ENCODE measurements at regions not wholly inside any gene's neighbourhood (a gene's known extent, or its start where the extent isn't known, plus 50 kb on each side); places are given as distances from the start of the nearest gene placed in this dataset.
"Not testable (repeated sequence)": the region's sequence is repeated elsewhere in the genome, so short reads cannot be mapped to it uniquely, and the experiment has no call there.

GRCh38 chr3:67154429-67154828, 156.3 kb downstream of the KBTBD8 start:
- no peak for DNase-seq (ENCODE audit: low spot score)

- no peak for DNase-seq (ENCODE audit: low spot score)
Observed at GRCh38 chr3:67167481-67167880, 169.4 kb downstream of the KBTBD8 start.

DNA sequence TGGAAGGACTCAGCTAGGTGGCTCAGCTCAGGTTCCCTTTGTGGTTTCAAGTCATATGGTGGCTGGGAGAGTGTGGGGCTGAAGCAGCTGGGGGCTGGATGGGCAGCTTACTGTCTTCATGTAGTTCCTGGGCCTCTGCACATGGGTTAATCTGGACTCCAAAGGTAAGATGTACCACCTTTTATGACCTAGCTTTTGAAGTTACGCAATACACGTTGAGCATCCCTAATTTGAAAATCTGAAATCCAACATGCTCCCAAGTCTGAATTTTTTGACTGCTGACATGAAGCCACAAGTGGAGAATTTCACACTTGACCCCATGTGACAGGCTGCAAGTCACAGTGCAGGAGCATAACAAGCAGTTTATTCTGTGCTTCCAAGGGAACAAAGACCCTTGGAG, 173.7 kb downstream of the KBTBD8 start:
- no peak for DNase-seq (ENCODE audit: low spot score)

DNA sequence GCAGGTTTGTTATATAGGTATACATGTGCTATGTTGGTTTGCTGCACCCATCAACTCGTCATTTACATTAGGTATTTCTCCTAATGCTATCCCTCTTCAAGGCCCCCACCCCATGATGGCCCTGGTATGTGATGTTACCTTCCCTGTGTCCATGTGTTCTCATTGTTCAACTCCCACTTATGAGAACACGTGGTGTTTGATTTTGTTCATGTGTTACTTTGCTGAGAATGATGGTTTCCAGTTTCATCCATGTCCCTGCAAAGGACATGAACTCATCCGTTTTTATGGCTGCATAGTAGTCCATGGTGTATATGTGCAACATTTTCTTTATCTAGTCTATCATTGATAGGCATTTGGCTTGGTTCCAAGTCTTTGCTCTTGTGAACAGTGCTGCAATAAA, 175.0 kb downstream of the KBTBD8 start:
- not testable (repeated sequence) for DNase-seq (ENCODE audit: low spot score)

GRCh38 chr3:67176396-67176795, 178.3 kb downstream of the KBTBD8 start:
- DNase-seq (ENCODE audit: low spot score): no peak

- no peak for DNase-seq (ENCODE audit: low spot score)
Observed at GRCh38 chr3:67192466-67192865, 194.4 kb downstream of the KBTBD8 start.

- DNase-seq (ENCODE audit: low spot score): no peak
Observed at GRCh38 chr3:67196677-67197076, 198.6 kb downstream of the KBTBD8 start.

DNA sequence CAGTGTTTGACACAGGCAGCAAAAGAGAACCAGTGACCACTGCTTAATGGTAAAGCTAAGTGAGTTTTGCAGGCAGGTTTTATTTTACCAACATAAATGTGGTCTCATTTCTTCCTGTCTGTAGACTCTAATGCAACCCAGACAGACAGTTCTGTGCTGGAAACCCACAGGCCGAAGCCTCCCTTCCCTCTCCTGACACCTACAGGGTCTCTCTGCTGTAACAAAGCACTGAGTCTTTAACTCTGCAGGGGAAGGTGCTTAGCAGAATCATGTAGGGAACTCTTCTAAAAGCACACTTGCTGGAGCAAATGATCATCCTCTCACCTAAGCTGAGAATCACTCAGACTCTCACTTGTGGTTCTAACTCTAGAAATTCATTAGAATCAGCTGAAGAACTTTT, 200.3 kb downstream of the KBTBD8 start:
- DNase-seq (ENCODE audit: low spot score): no peak

GRCh38 chr3:67200618-67201017, 202.5 kb downstream of the KBTBD8 start:
- DNase-seq (ENCODE audit: low spot score): no peak

GRCh38 chr3:67201026-67201425, 202.9 kb downstream of the KBTBD8 start:
- DNase-seq (ENCODE audit: low spot score): no peak

GRCh38 chr3:67202053-67202452, 203.9 kb downstream of the KBTBD8 start:
- no peak for DNase-seq (ENCODE audit: low spot score)

DNA sequence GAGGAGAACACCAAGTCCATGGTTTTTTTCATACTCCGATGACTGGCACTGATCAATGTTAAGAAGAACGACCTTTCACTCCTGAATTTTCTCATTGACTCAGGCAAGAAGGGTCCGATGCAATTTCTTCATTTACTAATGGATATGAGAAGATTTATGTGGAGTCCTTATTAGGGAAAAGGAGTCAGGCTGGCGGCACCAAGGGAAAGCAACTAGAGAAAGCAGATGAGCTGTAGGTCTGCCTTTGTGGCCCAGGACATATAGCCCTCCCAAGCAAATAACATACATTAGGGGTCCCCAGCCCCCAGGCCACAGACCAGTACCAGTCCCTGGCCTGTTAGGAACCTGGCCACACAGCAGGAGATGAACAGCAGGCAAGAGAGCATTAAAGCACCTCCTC, 206.8 kb downstream of the KBTBD8 start:
- no peak for DNase-seq (ENCODE audit: low spot score)

- DNase-seq (ENCODE audit: low spot score): no peak
Observed at GRCh38 chr3:67215690-67216089, 217.6 kb downstream of the KBTBD8 start.

- DNase-seq (ENCODE audit: low spot score): no peak
Observed at GRCh38 chr3:67227030-67227429, 228.9 kb downstream of the KBTBD8 start.

DNA sequence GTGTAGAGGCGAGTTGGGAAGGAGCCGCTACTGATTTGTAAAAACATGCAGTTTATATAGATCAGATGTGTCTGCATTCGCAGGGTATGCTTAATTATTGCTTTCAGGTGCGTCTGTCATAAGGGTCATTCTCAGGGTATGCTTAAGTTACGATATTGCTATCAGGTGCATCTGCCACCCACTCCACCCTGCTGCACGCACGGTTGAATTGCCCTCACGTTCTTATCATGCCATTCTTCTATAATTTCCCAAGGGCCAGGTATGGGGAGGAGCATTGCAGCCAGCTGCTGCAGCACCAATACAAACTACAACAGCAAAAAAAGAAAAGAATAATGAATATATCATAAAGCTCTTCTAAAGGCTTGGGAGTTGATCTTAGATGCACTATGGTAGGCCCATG, 230.0 kb downstream of the KBTBD8 start:
- no peak for DNase-seq (ENCODE audit: low spot score)

DNA sequence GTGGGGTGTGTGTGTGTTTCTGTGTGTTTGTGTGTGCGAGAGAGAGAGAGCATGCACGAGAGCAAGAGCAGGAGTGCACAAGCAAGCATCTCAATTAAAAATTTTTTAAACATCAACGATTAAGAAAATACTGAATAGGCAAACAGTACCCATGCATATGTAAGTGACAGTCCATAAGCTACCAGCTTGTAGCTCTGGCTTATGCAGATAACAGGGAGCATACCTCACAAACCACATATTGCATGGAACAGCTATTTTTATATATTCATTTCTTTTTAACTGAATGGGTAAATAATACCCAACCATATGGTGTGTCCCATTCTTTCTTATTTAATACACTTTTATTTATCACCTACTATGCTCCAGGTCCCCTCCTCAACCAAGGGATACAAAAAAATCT, 234.5 kb downstream of the KBTBD8 start:
- DNase-seq (ENCODE audit: low spot score): no peak

DNA sequence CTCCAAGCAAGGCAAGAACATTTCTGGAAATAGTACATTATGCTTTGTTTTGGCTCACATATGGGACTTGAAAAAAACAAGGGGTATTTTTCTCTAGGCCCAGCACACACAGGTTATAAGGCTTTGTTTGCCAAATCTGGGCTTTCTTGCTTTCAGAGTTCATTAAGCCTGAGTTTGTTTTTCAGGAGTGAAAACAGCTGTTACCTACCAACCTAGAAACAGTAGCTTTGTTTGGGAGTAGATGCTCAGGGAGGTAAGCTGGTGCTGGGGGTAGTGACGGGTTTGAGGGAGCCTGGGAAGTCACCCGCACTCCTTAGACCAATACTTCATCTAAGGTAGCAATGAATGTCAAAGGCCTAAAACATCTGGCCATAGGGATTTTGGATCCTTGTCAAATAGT, 241.2 kb downstream of the KBTBD8 start:
- DNase-seq (ENCODE audit: low spot score): no peak

DNA sequence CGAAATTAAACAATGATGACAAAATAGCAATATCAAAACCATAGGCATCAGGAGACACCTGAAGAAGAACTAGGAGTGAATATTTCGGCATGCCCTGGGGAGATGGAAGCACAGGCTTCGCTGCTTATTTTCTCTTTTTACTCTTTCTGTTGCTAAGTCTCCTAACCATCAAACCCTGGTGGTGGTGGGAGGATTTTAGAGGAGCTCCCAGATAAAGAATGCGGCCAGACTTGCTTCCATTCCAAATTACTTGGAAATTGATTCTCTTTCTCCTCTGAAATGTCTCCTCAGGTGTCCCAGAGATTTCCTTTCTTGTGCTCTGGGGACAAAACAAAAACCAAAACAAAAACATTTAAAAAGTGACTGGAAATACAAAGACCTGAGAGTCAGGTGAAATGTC, 243.0 kb downstream of the KBTBD8 start:
- no peak for DNase-seq (ENCODE audit: low spot score)

DNA sequence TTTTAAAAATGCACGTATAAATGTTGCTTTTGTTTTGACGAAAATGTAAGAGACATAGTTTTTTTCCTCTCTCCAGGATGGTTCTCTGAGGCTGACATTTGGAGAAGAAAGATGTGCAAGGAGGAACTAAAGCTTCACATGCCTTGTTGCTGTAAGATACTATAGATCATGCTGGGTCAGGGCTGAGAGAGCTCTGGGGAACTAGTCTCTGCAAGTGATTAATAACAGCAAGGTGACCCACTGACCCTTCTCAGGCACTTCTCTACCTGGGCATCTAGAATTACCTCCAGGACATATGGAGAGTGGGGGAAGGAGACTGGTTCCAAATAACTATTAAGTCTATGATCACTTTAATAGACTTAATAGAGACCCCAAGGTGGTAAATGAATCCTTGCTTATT, 246.0 kb downstream of the KBTBD8 start:
- DNase-seq (ENCODE audit: low spot score): no peak

GRCh38 chr3:67245545-67245944, 247.4 kb downstream of the KBTBD8 start:
- no peak for DNase-seq (ENCODE audit: low spot score)

- no peak for DNase-seq (ENCODE audit: low spot score)
Observed at GRCh38 chr3:67248726-67249125, 250.6 kb downstream of the KBTBD8 start.

GRCh38 chr3:67252906-67253305, 254.8 kb downstream of the KBTBD8 start:
- DNase-seq (ENCODE audit: low spot score): not testable (repeated sequence)

DNA sequence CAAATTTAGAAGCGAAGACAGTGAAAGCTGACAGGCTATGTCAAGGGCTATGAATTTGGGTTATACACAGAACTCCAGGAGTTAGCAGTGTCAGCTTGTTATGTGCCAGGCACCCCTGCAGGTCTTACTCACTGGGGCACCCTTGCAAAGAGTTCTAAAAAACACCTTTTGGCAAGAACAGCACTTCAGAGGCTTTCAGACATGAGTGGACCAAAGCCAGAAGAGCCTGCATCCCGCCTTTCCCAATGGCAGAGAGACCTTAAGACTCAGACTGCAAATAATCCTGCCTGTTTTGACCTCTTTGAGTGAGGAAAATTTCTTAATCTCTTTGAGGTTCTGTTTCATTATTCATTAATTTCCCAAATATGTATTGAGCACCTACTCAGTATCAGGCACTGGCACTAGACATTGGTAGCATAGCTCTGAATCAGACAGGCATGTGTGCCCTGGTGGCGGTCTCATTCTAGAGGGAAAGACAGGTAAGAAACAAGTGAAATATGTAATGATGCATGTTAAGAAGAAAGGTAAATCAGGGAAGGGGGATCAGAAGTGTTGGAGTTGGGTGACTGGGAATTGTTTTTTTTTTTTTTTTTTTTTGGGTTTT, 280.0 kb downstream of the KBTBD8 start:
- DNase-seq (ENCODE audit: low spot score): no peak

DNA sequence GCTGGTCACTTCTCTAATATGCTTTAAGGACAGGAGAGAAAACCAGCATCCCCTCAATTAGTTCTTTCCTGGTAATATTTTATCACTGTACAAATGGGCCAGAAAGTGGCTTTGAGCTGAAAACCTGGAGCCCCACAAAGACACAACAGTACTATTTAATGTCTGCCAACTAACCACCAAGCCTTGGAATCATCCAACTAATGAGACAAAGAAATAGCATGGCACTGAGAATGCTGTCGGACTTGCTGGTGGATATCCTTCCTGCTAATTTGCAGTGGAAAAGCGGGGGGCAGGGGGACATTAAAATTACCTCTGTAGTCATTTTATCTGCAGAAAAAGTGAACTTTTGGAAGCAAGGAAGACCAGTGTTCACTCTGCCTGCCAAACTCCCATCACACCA, 288.5 kb downstream of the KBTBD8 start:
- DNase-seq (ENCODE audit: low spot score): no peak
